GM23338 (cell line): ENCODE measurements at regions not wholly inside any gene's neighbourhood (a gene's known extent, or its start where the extent isn't known, plus 50 kb on each side); places are given as distances from the start of the nearest gene placed in this dataset.

ENCODE experiments used
- CTCF ChIP-seq, 2 experiments: fragments of 200-600 bp in 1 of 2; sonication (generic) in 1 of 2; conservative IDR thresholded peaks; 2 replicates each; pipeline versions ENCODE4 v1.5.1 to v1.6.1; 2016 to 2017; ENCODE audit warnings: antibody characterized with exemption in 2 of 2, low read depth in 2 of 2, mild to moderate bottlenecking in 2 of 2, moderate library complexity in 1 of 2
- EZH2 ChIP-seq: fragments of 200-600 bp; sonication (generic); IDR thresholded peaks from one replicate; pipeline ENCODE4 v1.8.0; 2017; ENCODE audit warnings: antibody characterized with exemption, mild to moderate bottlenecking, low read depth; ENCODE audit not compliant: unreplicated experiment
- EZH2phosphoT487 ChIP-seq: fragments of 200-600 bp; sonication (generic); IDR thresholded peaks from one replicate; pipeline ENCODE4 v1.8.1; 2018; ENCODE audit warnings: antibody characterized with exemption; ENCODE audit not compliant: unreplicated experiment
- NANOG ChIP-seq: IDR thresholded peaks from 2 replicates; pipeline ENCODE4 v1.6.1; 2016; ENCODE audit warnings: antibody characterized with exemption, borderline replicate concordance
- POLR2AphosphoS5 ChIP-seq: IDR thresholded peaks from 2 replicates; pipeline ENCODE4 v1.6.1; 2016; ENCODE audit warnings: antibody characterized with exemption, low read depth
- REST ChIP-seq: IDR thresholded peaks from one replicate; pipeline ENCODE4 v1.6.1; 2018; ENCODE audit warnings: antibody characterized with exemption; ENCODE audit not compliant: unreplicated experiment
- ZNF462 ChIP-seq: fragments of 250-450 bp; sonication (Bioruptor Pico); IDR thresholded peaks from 2 replicates; pipeline ENCODE4 v1.5.0; 2020; ENCODE audit warnings: mild to moderate bottlenecking, moderate library complexity

- no peak for TF ChIP-seq CTCF (conservative IDR thresholded peaks at IDR 0.05; ENCODE audit: low read depth in 2 of 2)
- TF ChIP-seq ZNF462 (CRISPR knock-in tag): no peak
- TF ChIP-seq EZH2: no peak
- no peak for TF ChIP-seq POLR2AphosphoS5
- TF ChIP-seq REST: no peak
- no peak for TF ChIP-seq EZH2phosphoT487
- no peak for TF ChIP-seq NANOG
Observed at GRCh38 chr2:238502088-238502810, 75.5 kb downstream of the ASB1 start.
